ENCODE measurements at regions not wholly inside any gene's neighbourhood (a gene's known extent, or its start where the extent isn't known, plus 50 kb on each side); places are given as distances from the start of the nearest gene placed in this dataset.

- TF ChIP-seq, protein P1, sequence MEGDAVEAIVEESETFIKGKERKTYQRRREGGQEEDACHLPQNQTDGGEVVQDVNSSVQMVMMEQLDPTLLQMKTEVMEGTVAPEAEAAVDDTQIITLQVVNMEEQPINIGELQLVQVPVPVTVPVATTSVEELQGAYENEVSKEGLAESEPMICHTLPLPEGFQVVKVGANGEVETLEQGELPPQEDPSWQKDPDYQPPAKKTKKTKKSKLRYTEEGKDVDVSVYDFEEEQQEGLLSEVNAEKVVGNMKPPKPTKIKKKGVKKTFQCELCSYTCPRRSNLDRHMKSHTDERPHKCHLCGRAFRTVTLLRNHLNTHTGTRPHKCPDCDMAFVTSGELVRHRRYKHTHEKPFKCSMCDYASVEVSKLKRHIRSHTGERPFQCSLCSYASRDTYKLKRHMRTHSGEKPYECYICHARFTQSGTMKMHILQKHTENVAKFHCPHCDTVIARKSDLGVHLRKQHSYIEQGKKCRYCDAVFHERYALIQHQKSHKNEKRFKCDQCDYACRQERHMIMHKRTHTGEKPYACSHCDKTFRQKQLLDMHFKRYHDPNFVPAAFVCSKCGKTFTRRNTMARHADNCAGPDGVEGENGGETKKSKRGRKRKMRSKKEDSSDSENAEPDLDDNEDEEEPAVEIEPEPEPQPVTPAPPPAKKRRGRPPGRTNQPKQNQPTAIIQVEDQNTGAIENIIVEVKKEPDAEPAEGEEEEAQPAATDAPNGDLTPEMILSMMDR (IDR thresholded peaks at IDR 0.05): no peak
Observed at GRCh38 chr21:38645282-38645681, 147.0 kb upstream of the ERG start.

GRCh38 chr21:38646213-38646837 lies 148.0 kb upstream of the ERG start:
- TF ChIP-seq, protein P1 (IDR thresholded peaks at IDR 0.05): no peak

DNA sequence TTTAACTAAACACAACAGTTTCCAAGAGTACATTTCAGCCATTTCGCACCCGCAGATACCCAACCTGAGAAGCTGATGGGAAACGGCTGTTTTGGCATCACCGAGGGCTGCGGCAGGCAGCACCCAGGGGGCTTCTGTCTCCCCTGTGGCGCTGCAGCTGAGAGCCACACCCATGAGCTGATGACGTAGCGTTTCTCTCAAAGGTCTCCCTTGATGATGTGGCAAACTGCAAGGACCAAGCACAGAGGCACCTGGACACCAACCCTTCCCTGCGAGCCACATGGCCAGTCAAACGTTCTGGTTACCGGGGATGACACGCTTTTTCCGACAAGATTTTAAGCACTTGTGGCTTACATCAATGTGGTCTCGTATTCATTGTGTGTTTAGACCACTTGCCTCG lies 150.8 kb upstream of the ERG start:
- TF ChIP-seq, protein P1 (IDR thresholded peaks at IDR 0.05): no peak

GRCh38 chr21:38651570-38651969 lies 153.3 kb upstream of the ERG start:
- TF ChIP-seq, protein P1 (IDR thresholded peaks at IDR 0.05): no peak

- TF ChIP-seq, protein P1 (IDR thresholded peaks at IDR 0.05): no peak
Observed at GRCh38 chr21:38652396-38652795, 153.3 kb upstream of the ETS2 start.

DNA sequence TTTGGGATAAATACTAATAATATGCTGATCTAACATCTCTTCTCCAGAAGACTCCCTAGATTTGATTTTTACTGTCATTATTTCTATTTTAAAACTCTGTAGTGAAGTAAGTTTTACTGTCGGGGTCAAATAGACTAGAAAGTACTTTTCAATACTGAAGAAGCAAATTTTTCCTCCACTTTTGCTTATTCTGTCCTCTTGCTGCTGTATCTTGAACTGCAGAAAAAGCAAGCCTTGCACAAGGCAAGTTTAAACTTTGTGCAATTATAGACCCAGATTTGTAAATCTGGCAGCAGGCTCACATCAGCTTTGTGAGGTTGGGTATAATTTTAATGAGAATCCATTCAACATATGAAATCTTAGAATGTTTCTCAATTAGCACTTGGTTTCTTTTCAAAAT lies 151.1 kb upstream of the ETS2 start:
- TF ChIP-seq, protein P1 (IDR thresholded peaks at IDR 0.05): no peak

- TF ChIP-seq, protein P1 (IDR thresholded peaks at IDR 0.05): no peak
Observed at GRCh38 chr21:38658511-38658910, 147.2 kb upstream of the ETS2 start.

- TF ChIP-seq, protein P1 (IDR thresholded peaks at IDR 0.05): no peak
Observed at GRCh38 chr21:38659936-38660332, 145.8 kb upstream of the ETS2 start.

All from LNCAP (cell line).